AG04449 (cell line): ENCODE measurements at regions not wholly inside any gene's neighbourhood (a gene's known extent, or its start where the extent isn't known, plus 50 kb on each side); places are given as distances from the start of the nearest gene placed in this dataset.

Source experiments
- CTCF ChIA-PET: fragments of 350-600 bp; formaldehyde crosslinking; extraction: SDS; loops from one replicate; lab custom pipeline; 2021; ENCODE audit warnings: antibody characterized with exemption; lab: Yijun Ruan, JAX
- POLR2A ChIA-PET: fragments of 400-600, 350-600 bp; formaldehyde crosslinking; extraction: SDS; loops from one replicate; lab custom pipeline; 2020; ENCODE audit warnings: antibody characterized with exemption, inconsistent platforms; lab: Yijun Ruan, JAX
- DNase-seq: peaks from one replicate; pipeline ENCODE4 v3.0.0-alpha.2; 2010; ENCODE audit warnings: low read depth, low spot score
- H3K4me3 ChIP-seq: 2 replicates; pipeline ENCODE4 v1.5.1; 2011; ENCODE audit warnings: low read depth, mild to moderate bottlenecking, control low read depth, low read length
- CTCF ChIP-seq: IDR thresholded peaks from one replicate; pipeline ENCODE4 v1.5.1; 2011; ENCODE audit warnings: mild to moderate bottlenecking, moderate library complexity, low read length, control low read depth, inconsistent platforms; ENCODE audit not compliant: insufficient read depth; ENCODE audit errors: missing control alignments

GRCh38 chr10:71042699-71043098 lies 154.3 kb upstream of the PCBD1 start:
- no peak for DNase-seq
- no peak for TF ChIP-seq CTCF
- H3K4me3 ChIP-seq = no peak overlapping the region
- ChIA-PET POLR2A (no interaction called here), CTCF (interaction anchor here (1.9 kb wide), 1 partner anchor 166 kb away, joined by 4 read pairs; no protein-coding TSS in a partner anchor)

- ChIA-PET CTCF (no interaction called here), POLR2A (no interaction called here)
- DNase-seq = no peak
- TF ChIP-seq CTCF = no peak
- no peak overlapping the region for H3K4me3 ChIP-seq
Observed at GRCh38 chr10:71043858-71044257, 155.5 kb upstream of the PCBD1 start.

- no peak overlapping the region for H3K4me3 ChIP-seq
- TF ChIP-seq CTCF = no peak
- no peak for DNase-seq
- POLR2A ChIA-PET = no interaction called here
- CTCF ChIA-PET = no interaction called here
Observed at GRCh38 chr10:71044720-71045119, 156.4 kb upstream of the PCBD1 start.

- H3K4me3 ChIP-seq = no peak overlapping the region
- DNase-seq = no peak
- TF ChIP-seq CTCF = no peak
- POLR2A ChIA-PET = no interaction called here
- CTCF ChIA-PET = no interaction called here
Observed at GRCh38 chr10:71045204-71045809, 156.9 kb upstream of the PCBD1 start.

- DNase-seq = no peak
- no peak for TF ChIP-seq CTCF
- no peak overlapping the region for H3K4me3 ChIP-seq
- ChIA-PET CTCF (no interaction called here), POLR2A (no interaction called here)
Observed at GRCh38 chr10:71045936-71046335, 157.6 kb upstream of the PCBD1 start.

- ChIA-PET POLR2A (no interaction called here), CTCF (no interaction called here)
- TF ChIP-seq CTCF = no peak
- DNase-seq = no peak
- no peak overlapping the region for H3K4me3 ChIP-seq
Observed at GRCh38 chr10:71046747-71047146, 158.4 kb upstream of the PCBD1 start.
